NCI-H2171 (cell line): ENCODE measurements at regions not wholly inside any gene's neighbourhood (a gene's known extent, or its start where the extent isn't known, plus 50 kb on each side); places are given as distances from the start of the nearest gene placed in this dataset.

Experiments used
- DNase-seq: peaks from one replicate; lab custom pipeline; 2025; lab: John Stamatoyannopoulos, UW

GRCh38 chr5:14017904-14018303, 73.4 kb upstream of the DNAH5 start:
- no peak for DNase-seq

DNA sequence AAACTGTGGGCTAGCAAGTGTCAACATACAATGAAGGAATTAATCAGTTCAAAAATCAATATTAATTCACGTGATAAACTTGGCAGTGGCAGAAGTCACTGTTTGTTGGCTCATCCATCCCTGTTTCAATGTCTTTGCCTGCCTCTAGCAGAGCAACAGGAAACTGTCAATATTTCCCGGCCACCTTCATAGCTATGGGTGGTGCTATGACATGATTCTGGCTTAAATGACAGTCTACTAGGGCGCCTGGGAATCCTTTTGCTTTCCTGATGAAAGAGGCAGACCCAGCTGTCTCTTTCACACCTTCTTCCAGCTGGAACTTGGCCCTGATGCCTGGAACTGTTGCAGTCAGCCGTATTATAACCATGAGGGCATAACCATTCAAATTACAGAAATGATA, 72.1 kb upstream of the DNAH5 start:
- peak; percentile 8 for DNase-seq

GRCh38 chr5:14011089-14012020, 66.9 kb upstream of the DNAH5 start:
- DNase-seq = peak; percentile 94

GRCh38 chr5:14009575-14009974, 65.1 kb upstream of the DNAH5 start:
- DNase-seq = no peak

- DNase-seq = no peak
Measured at GRCh38 chr5:14008819-14009311, 64.4 kb upstream of the DNAH5 start.

GRCh38 chr5:14006823-14007520, 62.5 kb upstream of the DNAH5 start:
- no peak for DNase-seq

DNA sequence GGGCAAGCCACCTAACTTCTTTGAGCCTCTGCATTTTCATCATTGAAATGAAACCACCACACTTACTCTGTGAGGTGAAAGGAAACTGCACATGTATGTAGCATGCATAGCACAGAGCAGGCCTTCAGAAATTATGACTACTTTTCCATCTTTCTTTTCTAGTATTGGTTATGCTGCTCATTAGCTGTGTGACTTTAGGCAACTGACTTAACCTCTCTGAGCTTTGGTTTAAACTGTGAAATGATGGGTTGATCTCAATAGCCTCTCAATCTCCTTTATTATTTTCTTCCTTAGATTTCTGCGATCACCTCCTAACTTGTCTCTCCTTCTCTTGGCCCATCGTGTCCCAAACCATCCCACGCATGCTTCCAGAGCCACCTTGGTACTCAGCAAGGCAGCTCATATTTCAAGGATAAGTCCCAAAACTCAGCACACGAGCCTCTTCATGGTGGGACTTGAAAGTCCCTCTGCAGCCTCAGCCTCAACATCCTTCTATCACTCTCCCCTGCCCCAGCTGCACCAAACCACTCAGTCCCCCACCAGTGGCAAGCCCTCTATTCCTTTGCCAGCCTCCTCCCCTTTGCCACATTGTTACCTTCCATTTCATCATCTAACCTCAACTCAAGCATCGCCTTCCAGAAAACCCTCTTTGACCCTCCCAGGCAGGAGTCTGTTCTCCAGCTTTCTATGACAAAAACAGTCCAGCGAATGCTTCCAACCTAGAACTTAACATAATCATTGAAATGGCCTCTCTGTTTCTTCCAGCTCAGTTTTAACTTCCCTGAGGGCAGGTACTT, 60.3 kb upstream of the DNAH5 start:
- DNase-seq = no peak

DNA sequence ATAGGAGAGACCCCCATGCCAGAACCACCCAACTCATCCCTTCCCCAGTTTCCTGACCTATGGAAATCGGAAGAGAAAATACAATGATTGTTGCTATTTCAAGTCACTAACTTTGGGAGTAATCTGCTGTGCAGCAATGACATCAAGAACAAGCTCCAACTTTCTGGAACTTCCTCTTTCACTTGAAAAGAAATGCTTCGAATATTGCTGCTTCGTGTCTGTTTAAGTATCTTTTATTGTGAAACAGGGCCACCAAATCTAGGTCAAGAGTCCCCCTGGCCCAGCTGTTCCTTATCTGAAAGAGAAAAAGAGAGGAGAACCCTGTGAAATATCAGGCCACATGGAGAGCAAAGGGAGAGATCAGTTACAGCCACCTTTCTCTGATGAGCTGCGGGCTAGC, 59.4 kb upstream of the DNAH5 start:
- DNase-seq = no peak

GRCh38 chr5:14003513-14003912, 59.0 kb upstream of the DNAH5 start:
- DNase-seq = no peak

DNA sequence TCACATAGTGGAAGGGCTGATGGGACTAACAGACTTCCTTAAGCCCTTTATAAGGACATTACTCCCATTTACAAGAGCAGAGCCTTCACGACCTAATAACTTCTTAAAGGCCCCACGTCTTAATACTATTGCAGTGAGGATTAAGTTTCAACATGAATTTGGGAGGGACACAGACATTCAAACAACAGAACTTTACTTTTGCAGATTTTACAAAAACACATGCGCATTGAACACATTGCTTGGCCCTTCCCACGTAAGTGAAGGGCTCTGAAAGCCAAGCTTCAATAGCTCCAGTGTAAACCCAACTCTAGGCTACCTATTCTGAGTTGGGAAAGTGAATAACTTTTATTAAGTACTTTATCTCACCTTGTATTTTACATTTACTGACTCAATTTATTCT, 53.8 kb upstream of the DNAH5 start:
- no peak for DNase-seq

GRCh38 chr5:13997514-13997913, 53.0 kb upstream of the DNAH5 start:
- no peak for DNase-seq

- peak; percentile 81 for DNase-seq
Measured at GRCh38 chr5:13994621-13995253, 50.2 kb upstream of the DNAH5 start.
